PC-3 (cell line): ENCODE measurements at regions not wholly inside any gene's neighbourhood (a gene's known extent, or its start where the extent isn't known, plus 50 kb on each side); places are given as distances from the start of the nearest gene placed in this dataset.

Experiments used
- ATAC-seq: fragments of 200-7000 bp; cut with Tn5 transposase; 2 replicates; pipeline ENCODE4 v1.9.1; 2020; ENCODE audit warnings: mild to moderate bottlenecking, moderate library complexity
- BruUV-seq: library from RNA; stranded (reverse); fragments of 400-500 nt; replicated peaks from 2 replicates; lab custom pipeline; 2021; lab: Mats Ljungman, UMichigan
- CTCF ChIA-PET: fragments of 300-600 bp; sonication (Branson Sonifier 250); formaldehyde crosslinking; loops from one replicate; lab custom pipeline; 2022; ENCODE audit warnings: antibody characterized with exemption; lab: Charles Lee
- POLR2A ChIA-PET: fragments of 300-600 bp; sonication (Branson Sonifier 250); formaldehyde crosslinking; loops from one replicate; lab custom pipeline; 2022; ENCODE audit warnings: antibody characterized with exemption; ENCODE audit not compliant: unreplicated experiment; lab: Charles Lee
- DNase-seq: peaks from one replicate; pipeline ENCODE4 v3.0.0-alpha.2; 2015
- H2AFZ ChIP-seq: fragments of 300-600 bp; sonication (generic); 2 replicates; pipeline ENCODE4 v1.6.0; 2016; ENCODE audit warnings: antibody characterized with exemption, low read length
- H3F3A ChIP-seq: fragments of 300-600 bp; sonication (generic); one replicate; pipeline ENCODE4 v1.6.0; 2017; ENCODE audit warnings: antibody characterized with exemption, low read length, control low read depth, mild to moderate bottlenecking; ENCODE audit not compliant: unreplicated experiment
- H3K27ac ChIP-seq: fragments of 300-600 bp; sonication (generic); 2 replicates; pipeline ENCODE4 v1.5.1; 2016; ENCODE audit warnings: mild to moderate bottlenecking, low read length
- H3K27me3 ChIP-seq: fragments of 300-600 bp; sonication (generic); 2 replicates; pipeline ENCODE4 v1.6.1; 2016; ENCODE audit warnings: low read length, mixed read lengths
- H3K36me3 ChIP-seq: fragments of 300-600 bp; sonication (generic); 2 replicates; pipeline ENCODE4 v1.6.1; 2016; ENCODE audit warnings: low read depth, mixed run types, low read length, mixed read lengths
- H3K4me1 ChIP-seq: fragments of 300-600 bp; sonication (generic); 2 replicates; pipeline ENCODE4 v1.5.1; 2016; ENCODE audit warnings: low read length; ENCODE audit not compliant: insufficient read depth
- H3K4me2 ChIP-seq: fragments of 300-600 bp; sonication (generic); 2 replicates; pipeline ENCODE4 v1.6.0; 2016; ENCODE audit warnings: low read length
- H3K4me3 ChIP-seq: fragments of 300-600 bp; sonication (generic); 2 replicates; pipeline ENCODE4 v1.5.1; 2016; ENCODE audit warnings: mild to moderate bottlenecking, low read length, mixed read lengths
- H3K79me2 ChIP-seq: fragments of 300-600 bp; sonication (generic); 2 replicates; pipeline ENCODE4 v1.6.1; 2017; ENCODE audit warnings: low read length, mixed read lengths
- H3K9ac ChIP-seq: fragments of 300-600 bp; sonication (generic); 2 replicates; pipeline ENCODE4 v1.6.0; 2016; ENCODE audit warnings: mild to moderate bottlenecking, low read length
- H3K9me2 ChIP-seq: fragments of 300-600 bp; sonication (generic); replicated peaks from 2 replicates; pipeline ENCODE4 v1.6.1; 2016; ENCODE audit warnings: mixed run types, low read length, mixed read lengths
- H3K9me3 ChIP-seq: fragments of 300-600 bp; sonication (generic); 2 replicates; pipeline ENCODE4 v1.6.1; 2016; ENCODE audit warnings: low read length, mixed read lengths
- H4K20me1 ChIP-seq: fragments of 300-600 bp; sonication (generic); 2 replicates; pipeline ENCODE4 v1.6.1; 2016; ENCODE audit warnings: low read length, mixed read lengths
- EZH2 ChIP-seq: fragments of 300-600 bp; sonication (generic); IDR thresholded peaks from one replicate; pipeline ENCODE4 v1.6.1; 2017; ENCODE audit warnings: antibody characterized with exemption, mild to moderate bottlenecking, low read length; ENCODE audit not compliant: unreplicated experiment
- EZH2phosphoT487 ChIP-seq: fragments of 300-600 bp; sonication (generic); IDR thresholded peaks from 2 replicates; pipeline ENCODE4 v1.6.1; 2018; ENCODE audit warnings: mild to moderate bottlenecking, antibody characterized with exemption, low read length, borderline replicate concordance
- intact Hi-C: fragments of 100-400 bp; cut with micrococcal nuclease; formaldehyde crosslinking; loops from 2 replicates; pipeline ENCODE4 v1.9.0; 2023
- TF ChIP-seq, protein P1 (sequence below): fragments of 300-600 bp; sonication (generic); conservative IDR thresholded peaks from 2 replicates; pipeline ENCODE4 v1.5.1; 2017; ENCODE audit warnings: antibody characterized with exemption, low read depth, mild to moderate bottlenecking, low read length

DNA sequence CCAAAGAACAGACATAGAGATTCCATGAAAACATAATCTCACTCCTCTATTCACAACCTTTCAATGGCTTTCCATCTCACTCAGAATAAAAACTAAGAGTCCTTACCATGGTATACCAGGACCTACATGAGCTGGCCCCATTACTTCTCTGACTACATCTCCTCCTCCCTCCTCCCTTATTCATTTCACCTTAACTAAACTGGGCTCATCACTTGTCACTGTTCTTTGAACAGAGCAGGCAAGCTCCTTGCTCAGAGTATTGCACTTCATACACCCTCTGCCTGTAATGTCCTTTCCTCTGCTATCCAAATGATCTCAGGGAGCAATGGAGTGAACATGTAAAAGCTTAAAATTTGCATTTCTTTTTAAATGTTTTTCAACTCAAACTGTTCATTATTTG lies 142.0 kb downstream of the MRPL39 start:
- no TSS peak for BruUV-seq
- H3K27ac ChIP-seq: no peak overlapping the region
- no peaks in the 10 kb centered on the region for H3K79me2 ChIP-seq
- no peak for ATAC-seq
- no peak overlapping the region for H3K9ac ChIP-seq
- H3K27me3 ChIP-seq: no peaks in the 10 kb centered on the region
- no peak overlapping the region for H2AFZ ChIP-seq
- no peak overlapping the region for H3K4me2 ChIP-seq
- TF ChIP-seq EZH2: no peak
- TF ChIP-seq, protein P1, sequence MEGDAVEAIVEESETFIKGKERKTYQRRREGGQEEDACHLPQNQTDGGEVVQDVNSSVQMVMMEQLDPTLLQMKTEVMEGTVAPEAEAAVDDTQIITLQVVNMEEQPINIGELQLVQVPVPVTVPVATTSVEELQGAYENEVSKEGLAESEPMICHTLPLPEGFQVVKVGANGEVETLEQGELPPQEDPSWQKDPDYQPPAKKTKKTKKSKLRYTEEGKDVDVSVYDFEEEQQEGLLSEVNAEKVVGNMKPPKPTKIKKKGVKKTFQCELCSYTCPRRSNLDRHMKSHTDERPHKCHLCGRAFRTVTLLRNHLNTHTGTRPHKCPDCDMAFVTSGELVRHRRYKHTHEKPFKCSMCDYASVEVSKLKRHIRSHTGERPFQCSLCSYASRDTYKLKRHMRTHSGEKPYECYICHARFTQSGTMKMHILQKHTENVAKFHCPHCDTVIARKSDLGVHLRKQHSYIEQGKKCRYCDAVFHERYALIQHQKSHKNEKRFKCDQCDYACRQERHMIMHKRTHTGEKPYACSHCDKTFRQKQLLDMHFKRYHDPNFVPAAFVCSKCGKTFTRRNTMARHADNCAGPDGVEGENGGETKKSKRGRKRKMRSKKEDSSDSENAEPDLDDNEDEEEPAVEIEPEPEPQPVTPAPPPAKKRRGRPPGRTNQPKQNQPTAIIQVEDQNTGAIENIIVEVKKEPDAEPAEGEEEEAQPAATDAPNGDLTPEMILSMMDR: no peak
- TF ChIP-seq EZH2phosphoT487: no peak
- intact Hi-C loops: no loop called here
- H4K20me1 ChIP-seq: no peaks in the 10 kb centered on the region
- no peak for DNase-seq
- CTCF ChIA-PET: no interaction called here
- no peaks in the 10 kb centered on the region for H3K4me1 ChIP-seq
- H3K4me3 ChIP-seq: no peak overlapping the region
- no peaks in the 10 kb centered on the region for H3K36me3 ChIP-seq
- H3K9me3 ChIP-seq: no peaks in the 10 kb centered on the region
- POLR2A ChIA-PET: no interaction called here
- no peaks in the 10 kb centered on the region for H3F3A ChIP-seq
- H3K9me2 ChIP-seq: no peaks in the 10 kb centered on the region

DNA sequence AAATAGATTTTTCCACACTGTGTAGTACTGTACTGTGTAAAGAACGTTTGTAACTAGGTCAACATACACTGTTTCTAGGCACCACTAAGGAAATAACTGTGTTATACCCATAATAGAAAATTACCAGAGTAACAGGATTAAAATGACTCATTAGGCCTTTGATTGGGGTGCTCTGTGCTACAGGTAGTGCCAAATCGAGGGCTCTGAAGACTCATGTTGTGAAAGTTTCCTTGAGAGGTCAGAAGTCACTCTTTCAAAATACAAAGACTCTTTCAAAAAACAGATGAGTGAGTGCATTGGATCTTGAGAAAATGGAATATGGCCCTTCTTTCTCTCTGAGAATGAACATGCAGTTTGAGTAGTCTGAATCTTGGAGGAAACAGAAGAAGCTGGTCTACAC lies 143.0 kb downstream of the MRPL39 start:
- Histone ChIP-seq H4K20me1 (no peaks in the 10 kb centered on the region), H3K4me1 (no peaks in the 10 kb centered on the region), H3K27ac (no peak overlapping the region), H3K4me3 (no peak overlapping the region), H3K9me3 (no peaks in the 10 kb centered on the region), H3K9me2 (no peaks in the 10 kb centered on the region), H3F3A (no peaks in the 10 kb centered on the region), H3K27me3 (no peaks in the 10 kb centered on the region), H3K9ac (no peak overlapping the region), H2AFZ (no peak overlapping the region), H3K79me2 (no peaks in the 10 kb centered on the region), H3K36me3 (no peaks in the 10 kb centered on the region), H3K4me2 (no peak overlapping the region)
- ATAC-seq: no peak
- ChIA-PET CTCF (no interaction called here), POLR2A (no interaction called here)
- TF ChIP-seq, protein P1: no peak
- TF ChIP-seq EZH2phosphoT487 (no peak), EZH2 (no peak)
- DNase-seq: peak; percentile 19
- intact Hi-C loops: no loop called here
- BruUV-seq: no TSS peak

DNA sequence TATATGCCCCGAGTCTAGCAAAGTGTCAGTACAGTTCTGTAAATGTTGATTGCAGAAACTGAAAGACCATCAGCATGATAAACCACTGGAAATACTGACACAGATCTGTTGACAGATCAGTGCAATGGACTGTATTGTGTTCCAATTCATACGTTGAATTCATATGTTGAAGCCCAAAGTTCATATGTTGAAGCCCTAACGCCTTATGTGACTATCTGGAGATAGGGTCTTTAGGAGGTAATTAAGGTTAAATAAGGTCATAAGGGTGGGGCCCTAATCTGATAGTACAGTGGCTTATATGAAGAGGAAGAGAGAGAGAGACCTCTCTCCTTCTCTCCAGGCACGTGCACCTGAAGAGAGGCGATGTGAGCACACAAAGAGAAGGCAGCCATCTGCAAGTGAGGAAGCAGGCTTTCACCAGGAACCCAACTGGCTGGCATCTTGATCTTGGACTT lies 144.7 kb downstream of the MRPL39 start:
- Histone ChIP-seq H2AFZ (no peak overlapping the region), H3K79me2 (no peaks in the 10 kb centered on the region), H3K4me1 (peaks cover 2% of the 10 kb centered on the region; the same call in 1 of the 2 replicates), H3F3A (no peaks in the 10 kb centered on the region), H3K9ac (no peak overlapping the region), H3K27me3 (no peaks in the 10 kb centered on the region), H3K9me3 (no peaks in the 10 kb centered on the region), H3K9me2 (no peaks in the 10 kb centered on the region), H4K20me1 (no peaks in the 10 kb centered on the region), H3K4me3 (no peak overlapping the region), H3K36me3 (no peaks in the 10 kb centered on the region), H3K27ac (no peak overlapping the region), H3K4me2 (no peak overlapping the region)
- intact Hi-C loops: no loop called here
- CTCF ChIA-PET: no interaction called here
- no peak for ATAC-seq
- no TSS peak for BruUV-seq
- TF ChIP-seq EZH2phosphoT487 (no peak), EZH2 (no peak)
- TF ChIP-seq, protein P1: no peak
- POLR2A ChIA-PET: no interaction called here
- no peak for DNase-seq
